Endothelial cell (in vitro differentiated cells): ENCODE measurements at regions not wholly inside any gene's neighbourhood (a gene's known extent, or its start where the extent isn't known, plus 50 kb on each side); places are given as distances from the start of the nearest gene placed in this dataset.

ENCODE experiments used
- DNase-seq: peaks from one replicate; pipeline ENCODE4 v3.0.0; 2021; ENCODE audit warnings: low spot score
- H3K27ac Mint-ChIP-seq: one replicate; pipeline ENCODE4 v1.8.0; 2021; ENCODE audit warnings: mixed read lengths, inconsistent platforms; ENCODE audit not compliant: unreplicated experiment
- H3K27me3 Mint-ChIP-seq: one replicate; pipeline ENCODE4 v1.8.0; 2021; ENCODE audit warnings: mild to moderate bottlenecking, moderate library complexity, mixed read lengths, inconsistent platforms; ENCODE audit not compliant: unreplicated experiment
- H3K36me3 Mint-ChIP-seq: one replicate; pipeline ENCODE4 v1.8.0; 2021; ENCODE audit warnings: mild to moderate bottlenecking, low read depth, mixed read lengths, inconsistent platforms; ENCODE audit not compliant: unreplicated experiment
- H3K4me1 Mint-ChIP-seq: one replicate; pipeline ENCODE4 v1.8.0; 2021; ENCODE audit warnings: mild to moderate bottlenecking, mixed read lengths, inconsistent platforms; ENCODE audit not compliant: unreplicated experiment
- H3K4me3 Mint-ChIP-seq: one replicate; pipeline ENCODE4 v1.8.0; 2021; ENCODE audit warnings: mild to moderate bottlenecking, mixed read lengths, inconsistent platforms; ENCODE audit not compliant: unreplicated experiment
- H3K9me3 Mint-ChIP-seq: one replicate; pipeline ENCODE4 v1.8.0; 2021; ENCODE audit warnings: mixed read lengths, inconsistent platforms; ENCODE audit not compliant: unreplicated experiment
- TF ChIP-seq, protein P1 (sequence below): fragments of 200-600 bp; sonication (generic); IDR thresholded peaks from one replicate; pipeline ENCODE4 v1.5.0; 2021; ENCODE audit warnings: antibody characterized with exemption; ENCODE audit not compliant: unreplicated experiment

DNA sequence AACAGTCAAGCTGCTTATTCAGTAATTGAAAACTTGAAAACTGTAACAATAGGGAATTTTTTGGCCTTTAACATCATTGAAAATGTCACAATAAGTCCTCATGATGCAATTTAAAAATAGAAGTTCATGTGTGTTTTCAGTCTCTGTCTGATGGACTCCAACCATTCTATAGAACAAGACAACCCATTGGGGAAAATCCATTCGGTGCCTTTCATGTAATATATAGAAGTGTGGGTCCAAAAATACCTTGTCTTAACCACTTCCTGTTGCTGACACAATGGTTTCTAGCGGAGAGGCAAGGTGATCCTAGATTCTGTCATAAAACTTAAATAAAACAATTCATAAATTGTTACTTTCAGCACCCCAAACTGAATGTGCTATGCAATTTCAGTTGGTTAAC lies 1131.3 kb upstream of the MAP3K7 start:
- no peaks in the 10 kb centered on the region for H3K9me3 Mint-ChIP-seq
- TF ChIP-seq, protein P1, sequence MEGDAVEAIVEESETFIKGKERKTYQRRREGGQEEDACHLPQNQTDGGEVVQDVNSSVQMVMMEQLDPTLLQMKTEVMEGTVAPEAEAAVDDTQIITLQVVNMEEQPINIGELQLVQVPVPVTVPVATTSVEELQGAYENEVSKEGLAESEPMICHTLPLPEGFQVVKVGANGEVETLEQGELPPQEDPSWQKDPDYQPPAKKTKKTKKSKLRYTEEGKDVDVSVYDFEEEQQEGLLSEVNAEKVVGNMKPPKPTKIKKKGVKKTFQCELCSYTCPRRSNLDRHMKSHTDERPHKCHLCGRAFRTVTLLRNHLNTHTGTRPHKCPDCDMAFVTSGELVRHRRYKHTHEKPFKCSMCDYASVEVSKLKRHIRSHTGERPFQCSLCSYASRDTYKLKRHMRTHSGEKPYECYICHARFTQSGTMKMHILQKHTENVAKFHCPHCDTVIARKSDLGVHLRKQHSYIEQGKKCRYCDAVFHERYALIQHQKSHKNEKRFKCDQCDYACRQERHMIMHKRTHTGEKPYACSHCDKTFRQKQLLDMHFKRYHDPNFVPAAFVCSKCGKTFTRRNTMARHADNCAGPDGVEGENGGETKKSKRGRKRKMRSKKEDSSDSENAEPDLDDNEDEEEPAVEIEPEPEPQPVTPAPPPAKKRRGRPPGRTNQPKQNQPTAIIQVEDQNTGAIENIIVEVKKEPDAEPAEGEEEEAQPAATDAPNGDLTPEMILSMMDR, result no peak
- DNase-seq, result no peak

DNA sequence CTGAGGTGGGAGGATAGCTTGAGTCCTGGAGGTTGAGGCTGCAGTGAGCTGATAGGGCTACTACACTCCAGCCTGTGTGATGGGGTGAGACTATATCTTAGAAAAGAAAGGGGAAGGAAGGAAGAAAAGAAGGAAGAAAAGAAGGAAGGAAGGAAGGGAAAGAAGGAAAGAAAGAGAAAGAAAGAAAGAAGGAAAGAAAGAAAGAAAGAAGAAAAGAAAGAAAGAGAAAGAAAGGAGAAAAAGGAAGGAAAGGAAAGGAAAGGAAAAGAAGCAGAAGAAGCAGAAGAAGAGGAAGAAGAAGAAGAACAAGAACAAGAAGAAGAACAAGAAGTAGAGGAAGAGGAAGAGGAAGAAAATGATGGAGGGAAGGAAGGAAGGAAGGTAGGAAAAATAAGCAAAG lies 1130.2 kb upstream of the MAP3K7 start:
- Mint-ChIP-seq H3K27me3 (no peaks in the 10 kb centered on the region), H3K36me3 (no peaks in the 10 kb centered on the region), H3K9me3 (no peaks in the 10 kb centered on the region), H3K4me3 (no peak overlapping the region), H3K4me1 (peaks cover 9% of the 10 kb centered on the region), H3K27ac (no peak overlapping the region)
- DNase-seq, result no peak
- TF ChIP-seq, protein P1, result no peak

More for the DNA sequence above, 1131.3 kb upstream of the MAP3K7 start:
- Mint-ChIP-seq H3K36me3 (no peaks in the 10 kb centered on the region), H3K4me1 (peaks cover 3% of the 10 kb centered on the region), H3K27me3 (no peaks in the 10 kb centered on the region), H3K4me3 (no peak overlapping the region), H3K27ac (no peak overlapping the region)

DNA sequence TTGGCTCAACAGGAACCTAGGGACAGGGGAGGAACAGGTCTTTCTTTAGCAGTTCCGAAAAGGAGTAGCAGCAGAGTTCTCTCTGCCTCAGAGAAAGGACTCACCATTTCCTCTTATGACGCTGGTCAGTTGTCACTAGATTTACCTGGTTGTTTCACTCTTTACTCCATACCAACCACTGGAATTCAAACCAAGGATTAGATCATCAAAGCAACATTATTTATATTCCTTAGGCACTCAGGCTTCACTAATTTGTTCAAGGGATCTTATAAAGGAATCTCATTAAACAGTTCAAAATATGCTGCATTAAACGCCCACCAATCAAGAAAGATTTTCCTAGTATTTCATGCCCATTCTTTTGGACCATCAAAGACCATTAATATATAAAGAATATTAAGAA lies 1129.5 kb upstream of the MAP3K7 start:
- H3K4me1 Mint-ChIP-seq, result peaks cover 9% of the 10 kb centered on the region
- TF ChIP-seq, protein P1, result no peak
- H3K4me3 Mint-ChIP-seq, result no peak overlapping the region
- H3K27me3 Mint-ChIP-seq, result no peaks in the 10 kb centered on the region
- H3K9me3 Mint-ChIP-seq, result no peaks in the 10 kb centered on the region
- no peak for DNase-seq
- no peaks in the 10 kb centered on the region for H3K36me3 Mint-ChIP-seq
- no peak overlapping the region for H3K27ac Mint-ChIP-seq

DNA sequence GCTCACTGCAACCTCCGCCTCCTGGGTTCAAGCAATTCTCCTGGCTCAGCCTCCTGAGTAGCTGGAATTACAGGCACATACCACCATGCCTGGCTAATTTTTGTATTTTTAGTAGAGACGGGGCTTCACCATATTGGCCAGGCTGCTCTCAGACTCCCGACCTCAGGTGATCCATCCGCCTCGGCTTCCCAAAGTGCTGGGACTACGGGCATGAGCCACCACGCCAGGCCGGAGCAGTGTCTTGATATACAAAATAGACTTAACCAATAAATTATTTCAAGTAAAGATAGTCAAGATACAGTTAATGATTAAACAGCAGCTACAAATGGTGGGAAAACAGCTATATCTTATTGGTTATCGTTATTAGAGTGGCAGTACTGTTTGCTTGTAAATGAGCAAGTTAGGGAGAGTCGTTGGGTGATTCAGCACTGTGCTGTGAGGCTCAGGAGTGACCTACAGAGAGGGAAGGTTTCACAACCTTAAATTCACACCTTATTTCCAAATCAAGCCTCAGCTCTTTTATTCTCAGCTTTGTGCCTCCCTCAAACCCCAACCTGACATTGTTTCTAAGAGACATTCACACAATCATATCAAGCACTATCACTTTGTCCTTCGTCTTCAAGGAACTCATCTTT lies 1128.4 kb upstream of the MAP3K7 start:
- H3K27me3 Mint-ChIP-seq, result no peaks in the 10 kb centered on the region
- DNase-seq, result no peak
- H3K4me3 Mint-ChIP-seq, result no peak overlapping the region
- no peak overlapping the region for H3K27ac Mint-ChIP-seq
- peaks cover 9% of the 10 kb centered on the region for H3K4me1 Mint-ChIP-seq
- TF ChIP-seq, protein P1, result no peak
- H3K9me3 Mint-ChIP-seq, result no peaks in the 10 kb centered on the region
- no peaks in the 10 kb centered on the region for H3K36me3 Mint-ChIP-seq

DNA sequence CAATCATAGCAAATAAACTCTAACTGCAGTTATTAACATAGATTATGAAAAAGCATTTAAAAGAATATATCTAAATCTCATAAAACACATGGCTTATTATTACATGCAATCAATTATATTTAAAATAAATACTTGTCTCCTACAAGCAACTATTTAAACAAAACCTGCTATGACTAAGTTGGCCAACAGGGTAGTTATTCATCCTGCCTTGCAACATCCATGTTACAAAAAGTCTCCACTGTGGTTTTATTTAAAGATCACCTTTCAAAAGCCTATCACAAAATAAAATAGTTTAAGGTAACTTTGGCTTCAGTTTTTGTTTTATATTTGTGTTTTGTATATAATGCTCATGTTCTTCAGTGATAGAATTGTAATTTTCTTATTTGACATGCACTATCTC lies 1127.0 kb upstream of the MAP3K7 start:
- H3K27ac Mint-ChIP-seq, result no peak overlapping the region
- H3K9me3 Mint-ChIP-seq, result no peaks in the 10 kb centered on the region
- TF ChIP-seq, protein P1, result no peak
- H3K4me3 Mint-ChIP-seq, result no peak overlapping the region
- no peaks in the 10 kb centered on the region for H3K27me3 Mint-ChIP-seq
- H3K36me3 Mint-ChIP-seq, result no peaks in the 10 kb centered on the region
- no peak for DNase-seq
- H3K4me1 Mint-ChIP-seq, result peaks cover 9% of the 10 kb centered on the region
